ENCODE measurements at regions not wholly inside any gene's neighbourhood (a gene's known extent, or its start where the extent isn't known, plus 50 kb on each side); places are given as distances from the start of the nearest gene placed in this dataset.

- TF ChIP-seq CTCF (IDR thresholded peaks at IDR 0.05), result no peak
- TF ChIP-seq EZH2 (IDR thresholded peaks at IDR 0.05), result no peak
Measured at GRCh38 chr9:111258875-111259271, 71.2 kb downstream of the OR2K2 start.

Measured in neural progenitor cell (in vitro differentiated cells).